SU-DHL-6 (cell line): ENCODE measurements at regions not wholly inside any gene's neighbourhood (a gene's known extent, or its start where the extent isn't known, plus 50 kb on each side); places are given as distances from the start of the nearest gene placed in this dataset.

ENCODE experiments used
- EZH2phosphoT487 ChIP-seq: fragments of 200-600 bp; sonication (generic), shearing (Covaris generic); conservative IDR thresholded peaks from 2 replicates; pipeline ENCODE4 v1.6.1; 2018; ENCODE audit warnings: mild to moderate bottlenecking, antibody characterized with exemption, low read length, moderate library complexity, mixed read lengths
- TF ChIP-seq, protein P1 (sequence below): fragments of 200-600 bp; sonication (generic); IDR thresholded peaks from one replicate; pipeline ENCODE4 v1.5.1; 2017; ENCODE audit warnings: antibody characterized with exemption, mild to moderate bottlenecking, low read length, moderate library complexity; ENCODE audit not compliant: insufficient read depth, poor library complexity, severe bottlenecking

DNA sequence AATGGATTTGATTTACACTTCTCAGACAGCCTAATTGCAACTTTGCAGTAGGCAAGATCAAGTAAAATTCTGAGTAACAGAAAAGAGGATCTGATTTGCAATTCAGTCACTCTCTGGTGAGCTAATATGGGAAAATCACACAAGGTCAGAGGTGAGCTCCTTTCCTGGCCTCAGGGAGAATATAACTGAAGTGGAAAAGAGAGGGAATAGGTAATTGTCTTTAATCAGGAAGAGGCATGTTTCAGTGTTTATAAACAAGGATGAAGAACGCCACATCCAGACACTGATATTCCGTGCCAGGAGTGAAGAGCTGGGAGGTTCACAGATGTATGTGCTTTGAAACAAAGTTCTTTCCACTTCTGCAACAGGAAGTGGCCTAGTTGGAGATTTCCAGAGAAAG is 127.1 kb downstream of the ETAA1 start:
- TF ChIP-seq, protein P1, sequence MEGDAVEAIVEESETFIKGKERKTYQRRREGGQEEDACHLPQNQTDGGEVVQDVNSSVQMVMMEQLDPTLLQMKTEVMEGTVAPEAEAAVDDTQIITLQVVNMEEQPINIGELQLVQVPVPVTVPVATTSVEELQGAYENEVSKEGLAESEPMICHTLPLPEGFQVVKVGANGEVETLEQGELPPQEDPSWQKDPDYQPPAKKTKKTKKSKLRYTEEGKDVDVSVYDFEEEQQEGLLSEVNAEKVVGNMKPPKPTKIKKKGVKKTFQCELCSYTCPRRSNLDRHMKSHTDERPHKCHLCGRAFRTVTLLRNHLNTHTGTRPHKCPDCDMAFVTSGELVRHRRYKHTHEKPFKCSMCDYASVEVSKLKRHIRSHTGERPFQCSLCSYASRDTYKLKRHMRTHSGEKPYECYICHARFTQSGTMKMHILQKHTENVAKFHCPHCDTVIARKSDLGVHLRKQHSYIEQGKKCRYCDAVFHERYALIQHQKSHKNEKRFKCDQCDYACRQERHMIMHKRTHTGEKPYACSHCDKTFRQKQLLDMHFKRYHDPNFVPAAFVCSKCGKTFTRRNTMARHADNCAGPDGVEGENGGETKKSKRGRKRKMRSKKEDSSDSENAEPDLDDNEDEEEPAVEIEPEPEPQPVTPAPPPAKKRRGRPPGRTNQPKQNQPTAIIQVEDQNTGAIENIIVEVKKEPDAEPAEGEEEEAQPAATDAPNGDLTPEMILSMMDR, result no peak
- no peak for TF ChIP-seq EZH2phosphoT487
